HG03045 (cell line): ENCODE measurements at regions not wholly inside any gene's neighbourhood (a gene's known extent, or its start where the extent isn't known, plus 50 kb on each side); places are given as distances from the start of the nearest gene placed in this dataset.
"Not testable (repeated sequence)": the region's sequence is repeated elsewhere in the genome, so short reads cannot be mapped to it uniquely, and the experiment has no call there.

Experiments
- ATAC-seq: cut with Tn5 transposase; IDR thresholded peaks from one replicate; pipeline ENCODE4 v1.9.1; 2021; ENCODE audit warnings: mild to moderate bottlenecking, moderate library complexity; ENCODE audit not compliant: unreplicated experiment

- no peak for ATAC-seq
Observed at GRCh38 chr4:74543983-74544382, 99.0 kb downstream of the AREG start.

- ATAC-seq = no peak
Observed at GRCh38 chr4:74544655-74545361, 99.9 kb downstream of the AREG start.

GRCh38 chr4:74545448-74545847 lies 100.5 kb downstream of the AREG start:
- ATAC-seq = no peak

- no peak for ATAC-seq
Observed at GRCh38 chr4:74546057-74546456, 101.1 kb downstream of the AREG start.

- no peak for ATAC-seq
Observed at GRCh38 chr4:74547042-74547441, 102.1 kb downstream of the AREG start.

- no peak for ATAC-seq
Observed at GRCh38 chr4:74548561-74548960, 103.6 kb downstream of the AREG start.

- no peak for ATAC-seq
Observed at GRCh38 chr4:74549936-74550335, 105.0 kb downstream of the AREG start.

GRCh38 chr4:74555231-74555630 lies 110.3 kb downstream of the AREG start:
- ATAC-seq = no peak

- ATAC-seq = no peak
Observed at GRCh38 chr4:74555843-74556242, 110.9 kb downstream of the AREG start.

- ATAC-seq = no peak
Observed at GRCh38 chr4:74559853-74560252, 114.9 kb downstream of the AREG start.

GRCh38 chr4:74567981-74568380 lies 123.0 kb downstream of the AREG start:
- ATAC-seq = no peak

- ATAC-seq = no peak
Observed at GRCh38 chr4:74570095-74570494, 125.2 kb downstream of the AREG start.

GRCh38 chr4:74578329-74578728 lies 133.4 kb downstream of the AREG start:
- no peak for ATAC-seq

GRCh38 chr4:74578865-74579264 lies 133.9 kb downstream of the AREG start:
- not testable (repeated sequence) for ATAC-seq

- ATAC-seq = no peak
Observed at GRCh38 chr4:74583089-74583700, 138.3 kb downstream of the AREG start.

GRCh38 chr4:74583757-74584156 lies 138.8 kb downstream of the AREG start:
- ATAC-seq = no peak

- ATAC-seq = no peak
Observed at GRCh38 chr4:74588350-74588749, 143.4 kb downstream of the AREG start.

- ATAC-seq = no peak
Observed at GRCh38 chr4:74590476-74590875, 145.5 kb downstream of the AREG start.

- no peak for ATAC-seq
Observed at GRCh38 chr4:74598611-74599325, 153.8 kb downstream of the AREG start.

GRCh38 chr4:74603186-74603585 lies 158.2 kb downstream of the AREG start:
- ATAC-seq = no peak

GRCh38 chr4:74608151-74608949 lies 163.4 kb downstream of the AREG start:
- ATAC-seq = no peak
